ENCODE measurements at regions not wholly inside any gene's neighbourhood (a gene's known extent, or its start where the extent isn't known, plus 50 kb on each side); places are given as distances from the start of the nearest gene placed in this dataset.

DNA sequence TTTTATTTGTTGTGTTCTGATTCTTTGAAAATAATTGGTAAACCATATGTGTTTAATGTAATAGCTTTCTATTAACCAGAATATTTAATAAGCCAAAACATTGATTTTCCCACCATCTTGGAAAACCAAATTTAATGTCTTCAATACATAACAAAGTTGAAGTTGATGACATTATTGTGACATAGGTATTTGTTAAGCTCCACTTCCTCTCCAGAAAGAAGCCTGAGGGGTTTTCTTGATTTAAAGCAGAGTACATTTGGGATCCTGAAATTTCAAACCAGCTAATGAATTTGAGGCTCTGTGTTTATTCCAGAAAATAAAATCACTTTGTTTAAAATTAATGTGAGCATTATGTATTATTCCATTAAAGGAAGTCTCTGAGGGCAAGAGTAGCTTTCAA lies 106.3 kb downstream of the PERP start:
- intact Hi-C loops (cut with DNase I): loop anchor here (1.0 to 10.0 kb wide), 3 partner anchors 108 to 404 kb away; partner anchors contain the start of gene HEBP2
- no peak for DNase-seq
- H3K9me3 ChIP-seq: peaks cover 0 to 6% (median 3%) of the 10 kb centered on the region in 4 donors
- no peaks in the 10 kb centered on the region for H3K4me1 ChIP-seq
- no peak overlapping the region for H3K27ac ChIP-seq
- no peak overlapping the region for H3K4me3 ChIP-seq
- no peaks in the 10 kb centered on the region for H3K36me3 ChIP-seq
- H3K27me3 ChIP-seq: no peaks in the 10 kb centered on the region
- TF ChIP-seq EP300 (IDR thresholded peaks at IDR 0.05) (no peak), POLR2AphosphoS5 (IDR thresholded peaks at IDR 0.05) (no peak), CTCF (IDR thresholded peaks at IDR 0.05) (no peak), POLR2A (IDR thresholded peaks at IDR 0.05) (no peak)

DNA sequence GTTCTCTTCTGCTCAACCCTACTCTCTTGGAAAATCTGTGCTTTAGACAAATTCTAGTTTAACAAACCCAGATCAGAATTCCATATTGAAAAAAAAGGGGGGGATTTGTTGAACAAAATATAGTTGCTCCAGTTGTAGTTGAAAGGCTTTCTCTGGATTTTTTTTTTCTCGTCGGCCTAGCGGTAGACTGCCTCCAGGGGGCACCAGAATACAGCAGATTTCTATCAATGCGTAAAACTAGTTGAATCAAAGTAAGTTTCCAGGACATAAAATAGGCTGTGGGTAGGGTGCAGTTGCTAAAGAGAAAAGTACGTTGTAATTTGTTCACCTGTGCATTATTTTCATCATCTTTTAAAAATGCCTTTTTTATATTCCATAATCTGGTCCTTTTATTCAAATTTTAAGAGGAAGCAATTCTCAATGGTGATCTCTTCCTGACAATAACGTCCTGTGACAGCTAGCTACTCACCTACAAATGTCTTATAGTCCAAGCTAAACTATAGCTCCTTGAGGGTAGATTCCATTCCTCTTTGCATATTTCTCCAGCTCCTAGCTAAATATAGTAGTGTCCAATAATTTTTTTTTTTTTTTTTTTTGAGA lies 105.4 kb downstream of the PERP start:
- Histone ChIP-seq H3K27ac (no peak overlapping the region), H3K36me3 (no peaks in the 10 kb centered on the region), H3K27me3 (no peaks in the 10 kb centered on the region), H3K4me3 (no peak overlapping the region), H3K9me3 (peaks cover 0 to 6% (median 3%) of the 10 kb centered on the region in 4 donors), H3K4me1 (no peaks in the 10 kb centered on the region)
- intact Hi-C loops (cut with DNase I): loop anchor here (1.0 to 10.0 kb wide), 3 partner anchors 107 to 403 kb away; partner anchors contain the start of gene HEBP2
- TF ChIP-seq EP300 (IDR thresholded peaks at IDR 0.05) (no peak), CTCF (IDR thresholded peaks at IDR 0.05) (peak; percentile 47 to 80 (median 77)), POLR2AphosphoS5 (IDR thresholded peaks at IDR 0.05) (no peak), POLR2A (IDR thresholded peaks at IDR 0.05) (no peak)
- 9% methylated on average over 6 of the region's 6 CpGs for WGBS, 2 donors
- peak; percentile 76 for DNase-seq

DNA sequence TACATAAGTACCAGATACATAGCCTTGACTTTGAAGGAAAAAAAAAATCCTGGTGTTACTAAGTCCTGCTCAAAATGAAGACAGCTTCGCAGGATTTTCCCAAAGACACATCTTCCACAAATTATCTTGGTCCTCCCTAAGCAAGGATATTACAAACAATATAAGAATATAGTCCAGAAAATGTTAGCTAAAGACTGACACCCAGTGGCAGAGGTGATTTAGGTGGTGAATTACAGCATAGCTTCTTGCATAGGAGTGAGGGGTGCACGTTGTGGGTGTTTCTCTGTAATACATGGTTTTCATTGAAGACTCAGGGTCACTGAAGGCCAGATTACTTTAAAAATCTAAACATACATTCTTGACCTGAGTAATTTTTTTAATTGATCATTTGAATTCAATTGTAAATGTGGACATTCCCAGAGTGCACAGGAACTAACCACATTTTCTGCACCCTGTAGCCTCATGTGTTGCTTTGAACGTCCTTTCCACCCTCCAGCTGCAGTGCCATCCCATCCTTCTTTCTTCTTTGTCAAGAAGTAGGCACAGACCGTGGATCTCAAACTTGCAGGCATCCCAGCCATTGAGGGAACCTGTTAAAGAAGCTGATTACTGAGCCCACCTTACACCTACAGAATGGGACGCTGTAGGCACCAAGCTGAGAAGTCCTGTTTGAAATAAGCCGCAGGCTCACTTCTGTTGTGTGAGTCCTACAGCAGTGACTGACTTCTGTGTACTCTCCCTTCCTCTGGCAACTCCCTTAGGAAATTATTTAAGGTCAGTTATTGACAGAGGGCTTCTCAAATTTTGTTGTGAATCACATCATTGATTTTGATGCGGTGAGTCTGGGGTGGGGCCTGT lies 102.6 kb downstream of the PERP start:
- H3K9me3 ChIP-seq: no peaks in the 10 kb centered on the region
- no peak for DNase-seq
- H3K27me3 ChIP-seq: no peaks in the 10 kb centered on the region
- H3K4me1 ChIP-seq: no peaks in the 10 kb centered on the region
- intact Hi-C loops (cut with DNase I): loop anchor here (1.0 to 10.0 kb wide), 3 partner anchors 106 to 400 kb away; partner anchors contain the start of gene HEBP2
- no peaks in the 10 kb centered on the region for H3K36me3 ChIP-seq
- no peak overlapping the region for H3K27ac ChIP-seq
- peak in 1 of 4 experiments; percentile 11 for TF ChIP-seq CTCF (IDR thresholded peaks at IDR 0.05)
- no peak for TF ChIP-seq EP300 (IDR thresholded peaks at IDR 0.05)
- TF ChIP-seq POLR2AphosphoS5 (IDR thresholded peaks at IDR 0.05): no peak
- no peak for TF ChIP-seq POLR2A (IDR thresholded peaks at IDR 0.05)
- WGBS, 2 donors: 50 to 58% methylated on average over 7 of the region's 7 CpGs
- H3K4me3 ChIP-seq: no peak overlapping the region

GRCh38 chr6:138005846-138006245 lies 101.4 kb downstream of the PERP start:
- intact Hi-C loops (cut with DNase I): loop anchor here (1.0 to 10.0 kb wide), 3 partner anchors 104 to 399 kb away; partner anchors contain the start of gene HEBP2
- WGBS, 2 donors: 13 to 52% methylated on average over 5 of the region's 5 CpGs

More at GRCh38 chr6:138005846-138006245, 101.4 kb downstream of the PERP start:
- Histone ChIP-seq H3K4me3 (no peak overlapping the region), H3K9me3 (no peaks in the 10 kb centered on the region), H3K4me1 (no peaks in the 10 kb centered on the region), H3K36me3 (no peaks in the 10 kb centered on the region), H3K27me3 (no peaks in the 10 kb centered on the region), H3K27ac (no peak overlapping the region)
- no peak for TF ChIP-seq POLR2AphosphoS5 (IDR thresholded peaks at IDR 0.05)
- no peak for TF ChIP-seq POLR2A (IDR thresholded peaks at IDR 0.05)
- no peak for TF ChIP-seq EP300 (IDR thresholded peaks at IDR 0.05)
- TF ChIP-seq CTCF (IDR thresholded peaks at IDR 0.05): no peak
- DNase-seq: no peak

All from sigmoid colon (tissue), 6 donors.